ENCODE measurements at regions not wholly inside any gene's neighbourhood (a gene's known extent, or its start where the extent isn't known, plus 50 kb on each side); places are given as distances from the start of the nearest gene placed in this dataset.

DNA sequence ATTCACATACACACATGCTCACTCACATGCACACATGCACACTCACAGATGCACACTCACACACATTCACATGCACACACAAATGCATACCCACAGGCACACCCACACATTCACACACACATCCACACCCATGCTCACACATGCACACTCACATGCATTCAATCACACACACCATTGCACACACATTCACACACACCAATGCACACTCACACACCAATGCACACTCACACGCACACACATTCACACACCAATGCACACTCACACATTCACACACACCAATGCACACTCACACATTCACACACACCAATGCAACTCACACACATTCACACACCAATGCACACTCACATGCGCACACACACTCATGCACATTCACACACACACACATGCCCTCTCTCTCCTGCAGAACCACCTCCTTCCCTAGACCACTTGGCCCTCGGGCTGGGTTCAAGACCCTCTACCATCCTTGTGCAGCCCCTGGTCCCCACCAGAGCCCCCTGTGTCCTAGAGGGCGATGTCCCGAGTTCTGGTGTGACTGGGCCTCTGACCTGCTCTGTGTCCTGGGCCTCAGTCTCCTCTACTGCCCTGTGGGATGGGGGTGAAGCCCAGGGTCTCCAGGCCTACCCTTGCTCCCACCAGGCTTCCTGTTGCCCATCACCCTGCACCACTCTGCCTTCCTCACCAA is 139.0 kb downstream of the OLFM1 start:
- Mint-ChIP-seq H3K27ac (no peak overlapping the region), H3K36me3 (ENCODE audit: insufficient read depth in 2 of 2) (no peaks in the 10 kb centered on the region), H3K4me1 (ENCODE audit: low read depth) (no peaks in the 10 kb centered on the region), H3K4me3 (no peak overlapping the region), H3K27me3 (ENCODE audit: low read depth) (no peaks in the 10 kb centered on the region), H3K9me3 (no peaks in the 10 kb centered on the region)
- ATAC-seq (replicated peaks in 1 of 2) (no peak), DNase-seq (no peak)

DNA sequence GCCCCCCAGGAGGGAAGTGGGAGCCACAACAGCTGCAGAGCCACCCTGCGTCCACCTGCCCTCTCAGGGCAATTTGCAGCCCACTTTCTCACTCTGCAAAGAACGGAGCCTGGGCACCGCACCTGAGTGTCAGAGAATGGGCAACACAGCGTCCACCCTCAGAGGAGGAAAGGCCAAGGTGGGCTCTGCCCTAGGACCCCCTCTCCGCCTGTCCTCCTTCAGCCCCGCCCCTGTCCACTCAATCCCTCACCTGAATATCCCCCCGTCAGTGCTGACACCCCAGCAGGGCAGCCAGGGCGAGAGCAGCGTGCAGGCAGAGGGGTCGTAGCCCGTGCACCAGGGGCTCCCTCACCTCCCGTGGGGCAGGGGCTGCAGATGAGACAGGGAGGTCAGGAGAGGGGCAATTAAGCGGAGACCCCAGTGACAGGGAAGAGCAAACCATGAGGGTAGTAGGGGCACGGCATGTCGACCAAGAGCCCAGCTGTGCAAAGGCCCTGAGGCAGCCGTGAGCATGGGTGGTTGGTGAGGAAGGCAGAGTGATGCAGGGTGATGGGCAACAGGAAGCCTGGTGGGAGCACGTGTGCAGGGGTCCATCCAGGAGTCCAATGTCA is 140.3 kb downstream of the OLFM1 start:
- no peak for DNase-seq
- H3K36me3 Mint-ChIP-seq (ENCODE audit: insufficient read depth in 2 of 2), result no peaks in the 10 kb centered on the region

DNA sequence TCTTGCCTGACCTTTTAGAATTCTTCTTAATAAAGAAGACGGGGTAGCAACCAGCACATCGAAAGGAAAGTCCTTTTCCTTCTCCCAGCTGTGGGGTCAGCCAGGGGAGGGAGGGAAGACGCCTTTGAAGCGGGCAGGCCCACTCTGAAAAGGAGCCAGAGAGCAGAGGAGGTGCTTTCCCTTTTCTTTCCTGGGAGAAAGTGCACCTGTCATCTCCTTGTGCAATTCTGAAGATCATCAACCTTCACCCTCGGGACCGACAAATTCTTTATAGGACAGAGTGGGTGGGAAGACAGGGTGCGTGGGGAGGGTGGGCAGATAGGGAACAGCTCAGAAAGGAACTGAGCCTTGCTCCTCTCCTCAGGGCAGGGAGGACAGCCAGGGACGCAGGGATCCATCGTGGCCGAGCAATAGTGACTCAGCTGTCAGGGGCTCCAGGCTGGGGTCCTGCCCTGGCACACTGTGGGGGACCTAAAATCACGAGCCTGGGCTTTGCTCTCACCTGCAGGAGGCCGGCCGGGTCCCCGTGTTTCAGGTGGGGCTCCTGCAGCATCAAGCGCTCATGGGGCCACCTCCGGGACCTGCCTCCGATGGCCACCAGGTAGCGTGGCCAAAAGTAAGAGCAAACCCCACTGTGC is 141.0 kb downstream of the OLFM1 start:
- no peaks in the 10 kb centered on the region for H3K27me3 Mint-ChIP-seq (ENCODE audit: low read depth)
- peaks cover 0 to 2% of the 10 kb centered on the region in 2 donors for H3K36me3 Mint-ChIP-seq (ENCODE audit: insufficient read depth in 2 of 2)
- H3K27ac Mint-ChIP-seq, result no peak overlapping the region
- H3K4me3 Mint-ChIP-seq, result no peak overlapping the region
- ATAC-seq (replicated peaks in 1 of 2) (no peak), DNase-seq (no peak)
- H3K4me1 Mint-ChIP-seq (ENCODE audit: low read depth), result no peaks in the 10 kb centered on the region
- H3K9me3 Mint-ChIP-seq, result no peaks in the 10 kb centered on the region

More for the DNA sequence above, 140.3 kb downstream of the OLFM1 start:
- Mint-ChIP-seq H3K27me3 (ENCODE audit: low read depth) (no peaks in the 10 kb centered on the region), H3K4me3 (no peak overlapping the region), H3K9me3 (no peaks in the 10 kb centered on the region), H3K4me1 (ENCODE audit: low read depth) (no peaks in the 10 kb centered on the region), H3K27ac (no peak overlapping the region)
- no peak for ATAC-seq (replicated peaks in 1 of 2)

DNA sequence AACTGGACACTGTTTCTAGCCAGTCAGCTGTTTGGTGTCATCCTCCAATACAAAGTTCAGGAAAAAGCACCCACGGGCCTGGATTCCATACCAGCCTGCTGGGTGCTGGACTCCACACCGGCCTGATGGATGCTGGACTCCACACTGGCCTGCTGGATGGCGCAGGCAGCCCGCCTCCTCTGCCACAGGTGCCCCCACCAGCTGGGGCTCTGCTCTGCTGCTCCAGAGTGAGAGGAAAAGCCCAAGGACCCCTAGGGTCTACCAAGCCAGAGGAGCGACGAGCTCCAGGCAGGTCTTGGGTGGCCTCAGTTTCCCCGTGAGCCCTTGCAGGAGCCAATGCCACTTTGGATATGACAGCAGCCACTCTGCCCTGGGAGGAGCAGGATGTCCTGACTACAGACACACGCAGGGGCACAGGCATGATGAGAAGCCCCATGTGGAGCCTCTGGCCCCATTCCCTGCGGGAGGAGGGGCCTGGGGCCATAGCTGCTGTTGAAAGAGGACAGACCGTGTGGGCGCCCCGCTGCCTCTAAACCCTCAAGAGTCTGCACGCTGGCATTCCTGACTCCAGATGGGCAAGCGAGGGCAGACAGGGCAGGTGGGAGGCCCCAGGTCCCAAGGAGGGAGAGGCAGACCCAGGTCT is 141.6 kb downstream of the OLFM1 start:
- no peak overlapping the region for H3K27ac Mint-ChIP-seq
- no peak for DNase-seq
- H3K36me3 Mint-ChIP-seq (ENCODE audit: insufficient read depth in 2 of 2), result peaks cover 0 to 3% of the 10 kb centered on the region in 2 donors
- no peaks in the 10 kb centered on the region for H3K4me1 Mint-ChIP-seq (ENCODE audit: low read depth)
- no peak for ATAC-seq (replicated peaks in 1 of 2)
- no peaks in the 10 kb centered on the region for H3K27me3 Mint-ChIP-seq (ENCODE audit: low read depth)
- no peak overlapping the region for H3K4me3 Mint-ChIP-seq
- peaks cover 0 to 1% of the 10 kb centered on the region in 2 donors for H3K9me3 Mint-ChIP-seq

DNA sequence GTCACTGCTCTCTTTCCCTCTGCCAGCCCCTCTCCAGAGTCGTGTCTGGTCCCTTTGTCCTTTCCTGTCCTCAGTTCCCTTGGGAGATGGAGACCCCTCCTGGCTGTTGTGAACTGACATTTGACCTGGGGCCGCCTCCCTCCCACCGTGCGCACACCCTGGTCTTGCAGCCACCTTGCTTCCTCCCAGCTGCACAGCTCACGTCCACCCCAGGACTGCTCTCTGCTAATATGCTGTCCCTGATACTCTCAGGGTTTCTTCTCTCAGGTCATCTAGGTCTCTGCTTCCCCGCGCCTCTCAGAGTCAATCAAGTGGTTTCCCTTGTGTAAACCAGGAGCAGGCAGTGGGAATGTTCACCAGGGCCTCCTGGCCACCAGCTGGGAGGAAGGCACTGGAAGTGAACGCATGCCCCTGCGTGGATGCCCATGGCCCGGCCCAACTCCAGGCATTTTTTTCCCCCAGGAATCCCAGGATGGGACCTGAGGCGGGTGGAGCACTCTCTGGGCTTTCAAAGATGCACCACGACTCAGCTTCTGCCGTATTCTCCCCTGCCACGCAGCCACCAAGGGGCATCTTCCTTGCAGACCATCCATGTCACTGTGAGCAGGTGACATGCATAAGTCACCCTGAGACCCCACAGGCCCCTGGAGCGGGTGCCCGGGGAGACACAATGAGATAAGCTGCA is 142.4 kb downstream of the OLFM1 start:
- no peaks in the 10 kb centered on the region for H3K4me1 Mint-ChIP-seq (ENCODE audit: low read depth)
- H3K4me3 Mint-ChIP-seq, result no peak overlapping the region
- H3K27ac Mint-ChIP-seq, result no peak overlapping the region
- H3K27me3 Mint-ChIP-seq (ENCODE audit: low read depth), result no peaks in the 10 kb centered on the region
- ATAC-seq (replicated peaks in 1 of 2), result no peak
- H3K9me3 Mint-ChIP-seq, result peaks cover 2 to 3% of the 10 kb centered on the region in 2 donors
- DNase-seq, result no peak
- peaks cover 0 to 3% of the 10 kb centered on the region in 2 donors for H3K36me3 Mint-ChIP-seq (ENCODE audit: insufficient read depth in 2 of 2)

DNA sequence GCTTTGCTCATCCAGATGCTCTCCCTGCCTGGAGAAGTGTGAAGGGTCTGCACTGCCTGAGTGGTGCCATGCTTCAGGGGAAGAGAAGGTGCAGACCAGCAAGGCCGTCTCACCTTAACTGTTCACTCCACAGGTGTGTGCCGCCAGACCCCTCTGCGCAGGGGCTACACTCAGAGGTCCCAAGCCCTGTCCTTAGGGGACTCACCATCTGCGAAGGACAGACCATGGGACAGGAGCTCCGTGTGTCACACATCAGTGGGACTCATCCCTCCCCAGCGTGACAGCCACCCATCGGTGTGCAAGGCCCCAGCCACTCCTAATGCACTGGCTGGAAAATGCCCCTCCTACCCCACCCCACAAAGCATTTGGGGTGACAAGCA is 142.9 kb downstream of the OLFM1 start:
- Mint-ChIP-seq H3K27me3 (ENCODE audit: low read depth) (peaks cover 2% of the 10 kb centered on the region), H3K4me1 (ENCODE audit: low read depth) (no peaks in the 10 kb centered on the region), H3K9me3 (peaks cover 2 to 3% of the 10 kb centered on the region in 2 donors), H3K4me3 (no peak overlapping the region), H3K27ac (no peak overlapping the region), H3K36me3 (ENCODE audit: insufficient read depth in 2 of 2) (peaks cover 0 to 3% of the 10 kb centered on the region in 2 donors)
- DNase-seq, result no peak
- no peak for ATAC-seq (replicated peaks in 1 of 2)

DNA sequence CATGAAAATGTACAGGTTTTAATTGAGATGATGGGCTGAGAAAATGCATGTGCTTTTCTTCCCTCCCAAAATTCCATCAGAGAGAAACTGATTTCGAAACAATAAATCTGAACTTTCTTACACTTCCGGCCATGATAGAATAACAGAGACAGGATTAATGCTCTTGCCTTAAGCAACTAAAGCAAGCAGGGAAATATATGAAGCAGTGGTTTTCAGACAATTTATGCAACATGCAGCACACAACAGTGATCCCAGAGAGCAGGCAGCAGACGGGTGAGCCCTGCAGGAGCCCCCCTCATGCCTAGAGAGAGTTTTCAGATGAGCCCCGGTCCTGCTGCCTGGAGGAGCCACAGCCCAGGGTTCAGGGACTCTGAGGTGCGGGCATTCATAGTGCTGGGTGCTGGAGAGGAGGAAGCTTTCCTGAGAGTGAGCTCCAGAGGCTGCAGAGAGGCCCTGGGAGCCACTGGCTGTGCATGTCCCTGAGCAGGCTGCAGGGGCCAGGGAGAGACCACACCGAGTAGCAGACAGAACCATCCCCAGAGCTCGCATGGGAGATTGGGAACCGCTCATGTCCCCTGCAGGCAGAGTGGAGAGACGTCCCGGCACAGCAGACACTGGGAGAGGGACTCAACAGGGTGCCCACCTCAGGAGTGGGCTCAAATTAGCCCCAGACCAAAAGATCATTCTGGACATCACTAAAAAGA is 143.5 kb downstream of the OLFM1 start:
- no peak overlapping the region for H3K4me3 Mint-ChIP-seq
- H3K27me3 Mint-ChIP-seq (ENCODE audit: low read depth), result peaks cover 8% of the 10 kb centered on the region
- no peak overlapping the region for H3K27ac Mint-ChIP-seq
- no peaks in the 10 kb centered on the region for H3K4me1 Mint-ChIP-seq (ENCODE audit: low read depth)
- DNase-seq, result no peak
- ATAC-seq (replicated peaks in 1 of 2), result no peak
- H3K36me3 Mint-ChIP-seq (ENCODE audit: insufficient read depth in 2 of 2), result peaks cover 0 to 3% of the 10 kb centered on the region in 2 donors
- H3K9me3 Mint-ChIP-seq, result peaks cover 2 to 3% of the 10 kb centered on the region in 2 donors

DNA sequence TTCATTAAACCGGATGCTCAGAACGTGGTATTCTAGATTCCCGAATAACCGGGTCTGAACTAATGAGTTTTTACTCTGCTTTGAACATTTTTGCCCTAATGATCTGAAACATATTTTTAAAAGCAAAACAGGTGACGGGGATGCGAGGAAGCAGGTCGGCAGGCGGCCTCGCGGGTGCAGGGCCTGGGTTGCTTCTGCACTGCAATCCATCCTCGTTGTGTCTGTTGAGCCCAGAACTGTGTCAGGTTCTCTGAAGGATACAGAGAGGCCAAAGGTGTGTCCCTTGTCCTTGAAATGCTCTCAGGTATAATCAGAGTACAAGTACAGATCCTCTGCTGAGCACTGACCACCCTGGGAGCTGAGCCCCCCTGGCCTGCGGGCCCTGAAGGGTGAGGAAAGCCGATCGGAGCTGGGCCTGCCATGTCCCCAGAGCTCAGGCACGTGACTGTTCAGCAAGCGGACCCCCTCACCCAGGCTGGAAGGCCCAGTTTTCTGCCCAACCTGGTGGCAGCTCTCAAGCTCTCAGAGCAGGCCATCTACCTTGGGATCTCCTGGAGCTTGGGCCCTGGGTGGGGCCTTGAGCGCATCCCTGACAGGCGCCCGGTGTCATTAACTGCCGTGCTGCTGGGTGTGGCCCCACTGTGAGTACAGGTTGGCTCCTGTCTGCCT is 151.8 kb downstream of the OLFM1 start:
- ATAC-seq (replicated peaks in 1 of 2), result no peak
- Mint-ChIP-seq H3K27me3 (ENCODE audit: low read depth) (peaks cover 8% of the 10 kb centered on the region), H3K9me3 (peaks cover 1% of the 10 kb centered on the region in 2 donors), H3K4me1 (ENCODE audit: low read depth) (no peaks in the 10 kb centered on the region), H3K27ac (no peak overlapping the region), H3K36me3 (ENCODE audit: insufficient read depth in 2 of 2) (no peaks in the 10 kb centered on the region), H3K4me3 (no peak overlapping the region)
- DNase-seq, result no peak

DNA sequence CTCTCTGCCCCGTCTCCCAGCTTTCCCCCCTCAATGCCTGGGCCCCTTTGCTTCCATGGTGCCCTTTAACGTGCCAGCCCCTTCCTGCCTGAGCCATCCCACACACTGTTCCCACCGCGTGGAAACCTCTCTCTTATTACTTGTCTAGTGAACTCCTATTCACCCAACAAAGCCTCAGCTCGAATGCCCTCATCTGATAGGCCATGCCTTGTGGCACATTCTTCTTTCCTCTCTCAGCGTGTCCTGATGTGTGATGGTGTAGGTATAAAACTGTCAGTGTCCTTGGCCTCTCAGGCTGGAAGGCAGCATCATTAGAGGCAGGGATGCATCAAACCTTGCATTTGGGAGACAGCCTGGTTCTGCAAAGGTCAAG is 152.3 kb downstream of the OLFM1 start:
- no peaks in the 10 kb centered on the region for H3K4me1 Mint-ChIP-seq (ENCODE audit: low read depth)
- no peak overlapping the region for H3K27ac Mint-ChIP-seq
- peaks cover 8% of the 10 kb centered on the region for H3K27me3 Mint-ChIP-seq (ENCODE audit: low read depth)
- DNase-seq (no peak), ATAC-seq (replicated peaks in 1 of 2) (no peak)
- H3K36me3 Mint-ChIP-seq (ENCODE audit: insufficient read depth in 2 of 2), result no peaks in the 10 kb centered on the region
- H3K9me3 Mint-ChIP-seq, result peaks cover 0 to under 1% of the 10 kb centered on the region in 2 donors
- no peak overlapping the region for H3K4me3 Mint-ChIP-seq

DNA sequence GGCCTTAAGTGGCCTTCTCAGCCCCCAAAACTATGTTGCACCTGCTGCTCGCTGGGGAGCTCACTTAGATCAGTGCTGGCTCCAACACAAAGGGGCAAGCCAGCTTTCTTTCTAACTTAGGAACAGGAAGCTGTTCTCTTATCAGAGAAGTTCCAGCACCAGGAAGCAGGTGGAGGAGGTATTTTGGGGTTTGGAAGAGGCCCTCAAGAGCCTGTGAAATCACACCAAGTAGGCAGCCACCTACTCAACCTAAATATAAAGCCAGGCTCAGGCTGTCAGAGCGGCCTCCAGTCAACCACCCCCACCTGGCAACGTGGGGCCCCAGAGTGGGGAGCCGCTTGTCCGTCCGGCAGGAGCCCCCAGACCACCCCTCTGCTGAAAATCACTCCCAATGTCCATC is 152.8 kb downstream of the OLFM1 start:
- Mint-ChIP-seq H3K27me3 (ENCODE audit: low read depth) (peaks cover 8% of the 10 kb centered on the region), H3K4me3 (no peak overlapping the region), H3K9me3 (no peaks in the 10 kb centered on the region), H3K36me3 (ENCODE audit: insufficient read depth in 2 of 2) (no peaks in the 10 kb centered on the region), H3K27ac (no peak overlapping the region), H3K4me1 (ENCODE audit: low read depth) (no peaks in the 10 kb centered on the region)
- ATAC-seq (replicated peaks in 1 of 2) (no peak), DNase-seq (no peak)

DNA sequence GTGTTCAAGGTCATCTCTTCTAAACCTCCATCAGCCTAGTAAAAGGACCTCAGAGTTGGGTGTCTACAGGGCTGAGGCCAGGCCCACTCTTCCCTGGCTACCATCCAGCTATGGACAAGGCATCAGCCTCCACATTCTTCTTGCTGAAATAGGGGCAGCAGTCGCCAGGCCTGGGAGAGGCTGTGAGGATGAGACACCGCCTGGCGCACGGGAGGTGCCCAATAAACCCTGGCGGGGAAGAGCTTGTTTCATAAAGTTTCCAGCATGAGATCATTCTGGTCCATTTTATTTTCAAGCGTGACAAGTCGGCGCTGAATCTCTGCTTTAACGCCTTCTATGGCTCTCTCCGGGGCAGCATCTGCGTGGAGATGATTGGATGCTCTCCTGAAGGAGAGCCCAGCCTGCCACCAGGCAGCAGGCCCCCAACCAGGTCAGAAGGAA is 153.4 kb downstream of the OLFM1 start:
- Mint-ChIP-seq H3K27ac (no peak overlapping the region), H3K9me3 (no peaks in the 10 kb centered on the region), H3K36me3 (ENCODE audit: insufficient read depth in 2 of 2) (no peaks in the 10 kb centered on the region), H3K4me1 (ENCODE audit: low read depth) (no peaks in the 10 kb centered on the region), H3K27me3 (ENCODE audit: low read depth) (peaks cover under 1% of the 10 kb centered on the region), H3K4me3 (no peak overlapping the region)
- DNase-seq (no peak), ATAC-seq (replicated peaks in 1 of 2) (no peak)

DNA sequence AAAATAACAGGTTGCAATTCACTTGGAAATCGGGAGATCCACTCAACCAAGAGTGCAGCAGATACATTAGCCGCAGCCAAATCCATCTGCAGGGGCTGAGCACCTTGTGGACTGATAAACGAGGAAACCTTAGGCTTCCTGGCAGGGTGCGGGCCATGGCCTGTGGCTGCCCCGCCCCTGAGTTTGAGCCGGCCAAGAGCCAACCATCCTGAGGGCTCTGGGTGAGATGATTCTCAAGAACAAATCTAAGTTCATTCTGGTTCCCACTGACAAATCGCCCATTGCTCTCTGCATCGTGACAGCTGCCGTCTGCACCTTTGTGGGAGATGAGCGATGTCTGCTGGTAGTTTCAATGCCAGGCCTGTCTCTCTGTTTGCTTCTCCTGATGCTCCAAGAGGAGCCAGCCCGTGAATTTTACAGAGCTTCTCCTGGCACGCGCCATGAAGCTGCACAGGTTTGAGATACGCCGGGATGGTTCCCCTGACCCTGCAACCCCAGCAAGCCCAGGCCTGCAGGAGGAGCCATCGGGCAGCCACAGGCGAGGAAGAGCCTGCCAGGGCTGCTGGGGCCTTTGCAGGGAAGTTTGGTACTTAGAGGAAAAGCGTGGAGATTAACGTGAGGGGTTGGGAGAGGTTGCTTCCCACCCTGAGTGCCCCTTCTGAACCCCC is 154.0 kb downstream of the OLFM1 start:
- Mint-ChIP-seq H3K27ac (no peak overlapping the region), H3K4me3 (no peak overlapping the region), H3K9me3 (no peaks in the 10 kb centered on the region), H3K36me3 (ENCODE audit: insufficient read depth in 2 of 2) (no peaks in the 10 kb centered on the region), H3K4me1 (ENCODE audit: low read depth) (no peaks in the 10 kb centered on the region), H3K27me3 (ENCODE audit: low read depth) (no peaks in the 10 kb centered on the region)
- DNase-seq (no peak), ATAC-seq (replicated peaks in 1 of 2) (no peak)

All from activated T-cell treated with anti-CD3 and anti-CD28 coated beads, Interleukin-2, amount 50 U/mL, for 72 hours (primary cell).